ENCODE measurements at regions not wholly inside any gene's neighbourhood (a gene's known extent, or its start where the extent isn't known, plus 50 kb on each side); places are given as distances from the start of the nearest gene placed in this dataset.
"Not testable (repeated sequence)": the region's sequence is repeated elsewhere in the genome, so short reads cannot be mapped to it uniquely, and the experiment has no call there.

GRCh38 chr2:7516484-7517063, 599.4 kb downstream of the RNF144A start:
- DNase-seq (ENCODE audit: extremely low read depth in 1 of 2, low read depth in 1 of 2), result no peak

DNA sequence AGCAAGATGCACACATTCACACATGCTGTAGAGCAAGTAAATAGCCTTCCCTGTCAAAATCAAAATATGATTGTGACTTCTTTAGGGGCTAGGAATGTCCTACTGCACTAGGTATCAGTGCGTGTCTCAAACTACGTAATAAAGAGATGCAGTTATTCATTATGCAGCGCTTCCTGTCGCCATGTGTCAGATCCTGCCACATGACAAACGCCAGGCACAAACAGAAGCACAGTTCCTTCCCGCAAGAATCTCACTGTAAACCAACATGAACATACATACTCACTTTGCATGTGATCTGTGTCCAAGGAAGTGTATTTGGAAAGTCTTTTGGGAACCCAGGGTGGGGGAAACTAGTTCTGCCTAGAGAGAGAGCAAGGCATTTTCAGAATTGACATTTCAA, 599.9 kb downstream of the RNF144A start:
- peak in 1 of 2 donors; percentile 34 for DNase-seq (ENCODE audit: extremely low read depth in 1 of 2, low read depth in 1 of 2)

DNA sequence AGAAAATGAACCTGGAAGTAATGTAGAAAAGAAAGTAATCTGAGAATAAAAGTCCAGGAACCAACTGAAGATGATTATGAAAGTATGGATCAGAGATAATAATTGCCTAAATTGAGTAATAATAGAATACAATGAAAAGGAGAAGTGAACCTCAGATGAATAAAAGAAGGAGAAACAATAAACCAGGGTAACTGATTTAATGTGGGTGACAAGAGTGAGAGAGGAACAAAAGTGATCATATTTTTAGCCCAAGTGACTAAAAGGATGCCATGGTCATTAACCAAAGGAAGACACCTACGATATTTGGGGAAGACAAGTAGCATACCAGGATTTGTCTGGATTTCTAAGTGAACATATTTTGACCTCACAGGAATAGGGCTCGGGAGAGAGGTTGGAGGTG, 600.6 kb downstream of the RNF144A start:
- DNase-seq (ENCODE audit: extremely low read depth in 1 of 2, low read depth in 1 of 2), result no peak

- DNase-seq (ENCODE audit: extremely low read depth in 1 of 2, low read depth in 1 of 2), result no peak
Observed at GRCh38 chr2:7523481-7524120, 606.4 kb downstream of the RNF144A start.

DNA sequence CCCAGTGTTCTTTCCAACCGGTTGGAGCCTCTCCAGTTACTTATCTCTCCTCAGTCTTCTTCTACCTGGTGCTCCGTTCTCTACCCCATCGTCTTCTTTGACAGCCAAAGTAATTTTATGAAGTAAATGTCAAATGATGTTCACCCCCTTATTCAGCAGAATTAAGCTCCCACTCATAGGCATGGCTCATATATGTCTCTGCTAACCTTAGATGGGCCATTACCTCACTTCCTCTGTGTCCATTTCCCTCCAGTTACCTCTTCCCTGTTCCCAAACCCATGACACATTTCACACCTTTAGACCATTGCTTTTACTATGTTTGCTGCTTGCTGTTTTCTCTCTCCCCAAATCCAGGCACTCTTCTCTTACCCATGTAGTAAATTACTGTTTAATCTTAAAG, 607.0 kb downstream of the RNF144A start:
- DNase-seq (ENCODE audit: extremely low read depth in 1 of 2, low read depth in 1 of 2), result no peak

DNA sequence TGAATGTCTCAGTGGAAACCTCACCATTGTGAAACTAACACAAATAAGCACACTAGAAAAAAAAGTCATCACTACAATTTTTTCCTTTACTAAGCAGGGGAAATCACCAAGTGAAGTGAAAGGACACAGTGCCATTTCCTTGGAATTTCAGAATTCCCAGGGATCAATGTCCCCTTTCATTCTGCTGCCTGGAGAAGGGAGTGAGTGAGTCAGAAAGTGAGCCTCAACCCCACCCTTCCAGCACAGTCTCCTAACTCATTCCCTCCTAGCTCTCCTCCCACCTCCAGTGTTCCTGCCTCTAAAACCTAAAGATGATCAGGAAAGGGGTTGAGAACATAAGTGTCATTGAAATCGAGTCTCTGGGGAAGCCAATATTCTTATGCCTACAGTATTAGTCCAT, 608.5 kb downstream of the RNF144A start:
- no peak for DNase-seq (ENCODE audit: extremely low read depth in 1 of 2, low read depth in 1 of 2)

DNA sequence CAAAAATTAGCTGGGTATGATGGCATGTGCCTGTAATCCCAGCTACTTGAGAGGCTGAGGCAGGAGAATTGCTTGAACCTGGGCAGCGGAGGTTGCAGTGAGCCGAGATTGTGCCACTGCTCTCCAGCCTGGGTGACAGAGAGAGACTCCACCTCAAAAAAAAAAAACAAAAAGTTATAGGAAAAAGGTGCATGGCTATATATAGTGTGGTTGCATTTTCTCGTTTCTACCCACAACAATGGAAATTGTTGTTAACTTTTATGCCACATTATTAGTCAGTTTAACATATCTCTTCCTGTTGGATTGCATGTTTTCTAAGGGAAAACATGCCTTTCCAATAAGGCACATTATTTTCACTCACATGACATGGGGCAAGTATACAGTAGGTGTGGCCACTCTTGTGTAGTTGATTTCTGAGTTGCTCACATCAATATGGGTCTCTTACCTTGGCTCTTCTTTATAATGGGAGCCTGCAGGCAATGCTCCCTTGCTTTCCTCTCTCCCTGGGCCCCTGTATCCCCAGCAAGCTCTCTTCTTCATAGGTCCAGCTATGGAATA, 610.0 kb downstream of the RNF144A start:
- DNase-seq (ENCODE audit: extremely low read depth in 1 of 2, low read depth in 1 of 2), result no peak

GRCh38 chr2:7530001-7530400, 612.8 kb downstream of the RNF144A start:
- no peak for DNase-seq (ENCODE audit: extremely low read depth in 1 of 2, low read depth in 1 of 2)

DNA sequence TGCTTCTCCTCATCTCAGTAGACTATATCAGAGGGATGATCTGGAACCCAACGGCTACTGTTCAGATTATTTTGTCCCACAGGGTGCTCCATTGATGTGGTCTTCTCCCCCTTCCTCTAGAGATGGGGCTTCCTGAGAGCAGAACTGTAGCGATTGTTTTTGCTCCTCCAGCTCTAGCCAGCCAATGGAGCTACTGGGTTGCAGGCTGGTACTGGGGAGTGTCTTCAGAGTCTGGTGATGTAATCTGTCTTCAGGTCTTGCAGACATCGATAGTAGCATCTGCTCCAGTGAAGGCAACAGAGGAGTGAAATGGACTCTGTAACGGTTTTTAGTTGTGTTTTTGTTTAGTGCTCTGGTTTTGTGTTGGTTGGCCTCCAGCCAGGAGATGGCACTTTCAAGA, 621.9 kb downstream of the RNF144A start:
- no peak for DNase-seq (ENCODE audit: extremely low read depth in 1 of 2, low read depth in 1 of 2)

DNA sequence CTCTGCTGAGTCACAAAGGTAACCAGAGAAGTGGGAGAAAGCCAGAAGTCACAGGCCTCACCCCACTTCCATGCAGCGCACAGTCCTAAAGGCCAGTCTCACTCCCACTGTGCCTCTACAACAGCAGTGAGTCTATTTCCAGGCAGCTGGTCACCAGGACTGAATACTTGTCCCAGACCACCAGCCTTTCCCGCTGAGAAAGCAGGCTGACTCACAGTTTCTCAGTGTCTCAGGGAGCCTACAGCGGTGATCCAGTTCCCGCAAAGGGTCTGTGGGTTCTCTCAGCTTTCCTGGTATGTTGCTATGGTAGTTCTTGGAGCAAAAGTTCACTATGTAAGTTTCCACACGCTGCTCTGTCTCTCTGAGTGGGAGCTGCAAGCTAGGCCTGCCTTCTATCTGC, 622.5 kb downstream of the RNF144A start:
- no peak for DNase-seq (ENCODE audit: extremely low read depth in 1 of 2, low read depth in 1 of 2)

GRCh38 chr2:7552825-7553570, 635.8 kb downstream of the RNF144A start:
- DNase-seq (ENCODE audit: extremely low read depth in 1 of 2, low read depth in 1 of 2), result no peak

DNA sequence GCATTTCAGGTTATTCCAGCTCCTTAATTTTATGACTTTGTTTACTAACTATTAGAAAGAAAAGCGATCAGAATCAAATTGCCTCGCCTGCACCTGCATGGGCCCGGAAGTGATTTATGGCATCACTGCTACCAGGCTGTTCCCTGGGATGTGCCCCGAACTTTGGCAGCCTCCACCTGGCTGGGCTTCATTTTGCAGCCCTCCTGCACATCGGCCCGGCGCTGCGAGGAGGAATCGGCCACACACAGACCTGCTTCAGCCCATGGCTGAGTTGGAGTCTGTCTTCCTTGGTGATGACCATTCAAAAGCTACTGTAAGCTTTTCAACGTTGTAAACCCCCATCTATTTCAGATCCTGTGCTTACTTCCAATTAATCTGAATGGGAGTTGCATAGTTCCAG, 638.0 kb downstream of the RNF144A start:
- no peak for DNase-seq (ENCODE audit: extremely low read depth in 1 of 2, low read depth in 1 of 2)

GRCh38 chr2:7557376-7557775, 640.2 kb downstream of the RNF144A start:
- DNase-seq (ENCODE audit: extremely low read depth in 1 of 2, low read depth in 1 of 2), result no peak

GRCh38 chr2:7559791-7560190, 642.6 kb downstream of the RNF144A start:
- DNase-seq (ENCODE audit: extremely low read depth in 1 of 2, low read depth in 1 of 2), result no peak

GRCh38 chr2:7566382-7566881, 649.2 kb downstream of the RNF144A start:
- no peak for DNase-seq (ENCODE audit: extremely low read depth in 1 of 2, low read depth in 1 of 2)

- not testable (repeated sequence) for DNase-seq (ENCODE audit: extremely low read depth in 1 of 2, low read depth in 1 of 2)
Observed at GRCh38 chr2:7567116-7567515, 649.9 kb downstream of the RNF144A start.

DNA sequence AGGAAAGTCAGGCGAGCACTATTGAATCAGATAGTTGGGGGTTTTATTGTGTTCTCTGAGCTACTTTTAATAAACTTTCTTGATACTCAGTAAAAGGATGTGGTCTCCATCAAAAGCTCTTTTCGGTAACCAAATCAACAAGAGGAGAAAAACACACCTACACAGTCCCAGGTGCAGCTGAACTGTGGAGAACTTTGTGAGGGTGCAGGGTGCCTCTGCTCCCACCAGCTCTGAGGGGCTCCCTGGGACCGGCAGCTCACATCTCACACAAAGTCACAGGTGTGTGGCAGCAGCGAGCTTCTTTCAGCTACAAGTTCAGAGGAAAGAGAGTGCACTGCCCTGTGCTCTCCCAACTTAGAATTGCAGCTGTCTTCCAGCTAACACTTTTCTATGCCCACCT, 650.4 kb downstream of the RNF144A start:
- DNase-seq (ENCODE audit: extremely low read depth in 1 of 2, low read depth in 1 of 2), result peak; percentile 50 to 75

GRCh38 chr2:7570247-7570646, 653.0 kb downstream of the RNF144A start:
- DNase-seq (ENCODE audit: extremely low read depth in 1 of 2, low read depth in 1 of 2), result no peak

- no peak for DNase-seq (ENCODE audit: extremely low read depth in 1 of 2, low read depth in 1 of 2)
Observed at GRCh38 chr2:7571701-7572100, 654.5 kb downstream of the RNF144A start.

GRCh38 chr2:7572450-7572849, 655.2 kb downstream of the RNF144A start:
- peak in 1 of 2 donors; percentile 36 for DNase-seq (ENCODE audit: extremely low read depth in 1 of 2, low read depth in 1 of 2)

DNA sequence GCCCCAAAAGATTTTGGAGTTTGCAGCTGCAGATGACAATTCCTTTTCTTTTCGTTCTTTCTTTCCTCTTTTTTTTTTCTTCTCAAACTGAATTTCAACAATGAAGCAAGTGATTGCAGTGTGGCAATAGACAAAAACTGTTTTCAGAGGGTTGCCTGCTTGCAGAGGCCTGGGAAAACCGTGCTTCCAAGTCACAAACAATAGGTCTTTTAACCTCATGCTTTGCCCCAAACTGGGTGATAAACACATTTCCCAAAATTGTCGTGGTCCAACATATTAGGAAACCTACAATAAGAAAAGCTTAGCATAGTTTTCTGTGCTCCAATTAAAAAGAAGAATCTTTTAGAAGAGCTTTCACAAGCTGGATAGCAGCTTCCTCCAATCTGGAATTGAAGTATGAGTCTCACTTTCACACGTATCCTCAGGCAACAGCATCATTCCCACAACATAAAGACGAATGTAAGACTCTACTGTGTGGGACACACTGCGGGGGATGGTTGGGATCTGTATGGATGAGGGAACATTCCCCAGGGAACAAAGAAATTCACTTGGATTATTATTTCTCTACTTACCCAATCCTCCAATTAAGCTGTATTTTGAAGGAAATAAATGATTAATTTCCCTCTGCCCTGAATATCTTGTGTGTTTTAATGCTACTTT, 656.1 kb downstream of the RNF144A start:
- DNase-seq (ENCODE audit: extremely low read depth in 1 of 2, low read depth in 1 of 2), result no peak
